ENCODE measurements at regions not wholly inside any gene's neighbourhood (a gene's known extent, or its start where the extent isn't known, plus 50 kb on each side); places are given as distances from the start of the nearest gene placed in this dataset.

GRCh38 chr4:120399826-120400225 lies 333.2 kb upstream of the MAD2L1 start:
- TF ChIP-seq CTCF (conservative IDR thresholded peaks at IDR 0.05 in 1 of 2, IDR thresholded peaks at IDR 0.05 in 1 of 2; ENCODE audit: extremely low read depth in 1 of 2, insufficient read depth in 1 of 2, low read depth in 1 of 2, low read length in 2 of 2) (no peak), EZH2 (IDR thresholded peaks at IDR 0.05; ENCODE audit: borderline replicate concordance, low read length) (no peak)
